ENCODE measurements at regions not wholly inside any gene's neighbourhood (a gene's known extent, or its start where the extent isn't known, plus 50 kb on each side); places are given as distances from the start of the nearest gene placed in this dataset.

DNA sequence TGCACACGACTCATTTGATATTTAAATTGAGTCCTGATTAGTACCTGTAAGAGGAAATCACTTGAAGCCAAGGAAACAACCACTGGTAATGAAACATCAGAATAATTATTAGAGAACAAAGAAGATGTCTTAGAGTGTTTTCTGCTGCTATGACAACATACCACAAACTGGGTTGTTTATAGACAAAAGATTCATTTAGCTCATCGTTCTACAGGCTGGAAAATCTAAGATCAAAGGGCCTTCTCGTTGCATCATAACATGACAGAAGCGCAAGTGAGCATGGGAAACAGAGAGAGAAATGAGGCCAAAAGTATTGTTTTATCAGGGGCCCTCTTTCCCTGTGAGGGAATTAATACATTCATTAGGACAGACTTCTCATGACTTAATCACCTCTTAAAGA lies 1024.0 kb upstream of the PCDH9 start:
- no peaks in the 10 kb centered on the region for H3K4me1 Mint-ChIP-seq (ENCODE audit: low read depth)
- no peaks in the 10 kb centered on the region for H3K36me3 Mint-ChIP-seq (ENCODE audit: low read depth)
- no peak overlapping the region for H3K27ac Mint-ChIP-seq
- no peak for DNase-seq (ENCODE audit: low spot score)
- no peaks in the 10 kb centered on the region for H3K27me3 Mint-ChIP-seq (ENCODE audit: insufficient read depth)
- no peak overlapping the region for H3K4me3 Mint-ChIP-seq
- intact Hi-C loops (cut with micrococcal nuclease): no loop called here
- peaks cover 16% of the 10 kb centered on the region for H3K9me3 Mint-ChIP-seq

DNA sequence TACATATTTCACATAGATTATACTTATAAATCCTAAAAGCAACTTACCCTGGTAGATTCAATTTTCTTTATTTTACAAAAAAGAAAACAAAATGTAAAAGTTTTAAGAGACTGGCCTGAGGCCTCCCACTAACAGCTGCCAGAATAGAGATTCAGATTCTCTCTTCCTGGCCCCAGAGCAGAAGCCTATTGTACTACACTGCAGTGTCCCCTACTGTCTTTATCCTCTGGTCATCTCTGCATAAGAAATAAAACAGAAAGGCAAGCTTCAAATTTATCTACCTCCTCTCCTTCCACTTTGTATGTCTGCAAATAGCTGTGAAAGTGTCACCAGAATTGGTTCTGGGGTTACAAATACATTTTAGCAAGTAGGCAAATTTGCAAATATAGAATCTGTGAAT lies 1004.1 kb upstream of the PCDH9 start:
- no peak for DNase-seq (ENCODE audit: low spot score)
- no peaks in the 10 kb centered on the region for H3K4me1 Mint-ChIP-seq (ENCODE audit: low read depth)
- no peaks in the 10 kb centered on the region for H3K36me3 Mint-ChIP-seq (ENCODE audit: low read depth)
- no peak overlapping the region for H3K27ac Mint-ChIP-seq
- intact Hi-C loops (cut with micrococcal nuclease): no loop called here
- H3K4me3 Mint-ChIP-seq: no peak overlapping the region
- peaks cover 11% of the 10 kb centered on the region for H3K9me3 Mint-ChIP-seq
- no peaks in the 10 kb centered on the region for H3K27me3 Mint-ChIP-seq (ENCODE audit: insufficient read depth)

DNA sequence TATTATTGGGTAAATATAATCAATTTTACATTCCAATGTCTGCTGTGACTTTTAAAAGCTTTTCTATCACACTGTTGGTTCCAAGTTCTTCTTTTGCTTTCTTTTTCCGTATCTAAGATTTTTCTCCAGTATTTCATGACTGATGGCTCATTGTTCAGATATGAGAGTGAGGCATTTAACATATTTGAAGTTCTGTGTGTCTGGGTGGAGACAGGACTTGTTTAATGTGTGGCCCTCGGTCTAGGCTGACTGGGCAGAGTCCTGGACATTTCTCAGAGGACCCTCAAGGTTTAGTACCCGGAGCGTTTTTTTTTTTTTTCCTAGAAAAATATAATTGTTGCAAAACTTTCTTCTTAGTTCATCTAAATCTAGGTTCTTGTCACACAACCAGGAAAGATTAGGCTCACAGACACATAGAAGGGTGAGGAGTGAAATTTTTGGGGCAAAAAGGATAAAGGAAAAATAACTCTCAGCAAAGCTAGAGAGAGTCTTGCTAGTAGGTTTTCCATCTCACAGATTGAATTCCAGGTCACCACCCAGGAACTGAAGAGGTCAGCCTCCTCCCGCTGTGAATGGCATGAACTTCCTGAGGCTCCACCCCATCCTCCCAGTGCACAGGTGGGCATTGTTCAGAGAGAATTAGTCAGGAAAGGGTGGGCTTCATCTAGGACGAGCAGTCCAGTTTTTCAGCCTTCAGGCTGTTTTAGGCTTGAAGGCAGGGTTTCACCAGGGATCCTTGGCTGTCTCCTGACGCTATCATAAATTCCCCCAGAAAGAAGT lies 1002.4 kb upstream of the PCDH9 start:
- H3K27me3 Mint-ChIP-seq (ENCODE audit: insufficient read depth): no peaks in the 10 kb centered on the region
- no peak overlapping the region for H3K27ac Mint-ChIP-seq
- intact Hi-C loops (cut with micrococcal nuclease): no loop called here
- no peak overlapping the region for H3K4me3 Mint-ChIP-seq
- no peaks in the 10 kb centered on the region for H3K4me1 Mint-ChIP-seq (ENCODE audit: low read depth)
- H3K36me3 Mint-ChIP-seq (ENCODE audit: low read depth): no peaks in the 10 kb centered on the region
- H3K9me3 Mint-ChIP-seq: peaks cover 18% of the 10 kb centered on the region
- no peak for DNase-seq (ENCODE audit: low spot score)

DNA sequence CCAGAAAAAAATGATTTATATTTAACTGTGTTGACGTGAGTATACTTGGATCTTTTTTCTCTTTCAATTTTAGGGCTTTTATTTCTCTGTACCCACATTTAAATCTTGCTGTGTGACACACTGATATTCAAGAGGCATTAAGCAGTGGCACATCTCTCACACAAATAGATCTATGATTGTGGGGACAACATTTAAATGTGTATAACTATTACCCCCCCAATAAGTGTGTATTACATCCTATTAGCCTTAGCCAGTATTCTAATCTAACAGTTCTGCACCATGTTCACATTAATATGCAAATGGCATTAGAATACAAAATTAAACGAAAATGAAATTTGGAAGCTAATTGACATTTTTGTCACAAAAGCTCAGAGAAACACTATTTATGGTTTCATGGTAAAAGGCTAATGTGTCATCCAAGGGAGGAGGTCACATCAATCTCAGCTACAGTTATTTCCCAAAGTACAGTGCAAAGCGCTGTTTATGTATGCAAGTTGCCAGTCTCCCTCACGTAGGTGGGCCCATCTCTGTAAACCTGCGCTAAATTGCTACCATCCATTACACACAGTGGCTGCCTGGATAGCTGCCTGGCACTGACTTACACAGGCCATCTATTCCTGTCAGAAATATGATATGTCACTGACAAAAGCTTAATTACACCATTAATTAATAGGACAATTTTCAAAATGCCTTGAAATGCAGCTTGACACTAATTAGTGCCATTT lies 984.7 kb upstream of the PCDH9 start:
- no peak overlapping the region for H3K27ac Mint-ChIP-seq
- H3K4me1 Mint-ChIP-seq (ENCODE audit: low read depth): no peaks in the 10 kb centered on the region
- H3K9me3 Mint-ChIP-seq: peaks cover 20% of the 10 kb centered on the region
- H3K36me3 Mint-ChIP-seq (ENCODE audit: low read depth): no peaks in the 10 kb centered on the region
- DNase-seq (ENCODE audit: low spot score): no peak
- no peak overlapping the region for H3K4me3 Mint-ChIP-seq
- H3K27me3 Mint-ChIP-seq (ENCODE audit: insufficient read depth): no peaks in the 10 kb centered on the region
- intact Hi-C loops (cut with micrococcal nuclease): no loop called here

DNA sequence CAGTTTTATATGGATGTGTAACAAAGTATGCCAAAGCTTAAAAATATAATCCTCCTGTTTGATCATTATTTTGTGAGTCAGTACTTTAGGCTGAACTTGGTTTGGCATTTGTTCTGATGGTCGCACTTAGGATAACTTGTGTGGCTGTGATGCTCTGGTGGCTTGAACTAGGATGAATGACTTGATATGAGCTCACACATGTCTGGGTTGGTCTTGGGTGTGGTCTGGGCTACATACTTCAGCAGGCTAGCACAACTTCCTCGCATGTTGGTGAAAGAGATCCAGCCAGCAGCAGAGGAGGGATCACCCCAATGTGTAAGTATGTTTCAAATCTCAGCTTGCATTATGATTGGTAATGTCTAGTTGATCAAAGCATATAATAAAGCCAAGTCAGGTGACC lies 969.1 kb upstream of the PCDH9 start:
- Mint-ChIP-seq H3K9me3 (peaks cover 4% of the 10 kb centered on the region), H3K27ac (no peak overlapping the region), H3K4me3 (no peak overlapping the region), H3K27me3 (ENCODE audit: insufficient read depth) (no peaks in the 10 kb centered on the region), H3K4me1 (ENCODE audit: low read depth) (no peaks in the 10 kb centered on the region), H3K36me3 (ENCODE audit: low read depth) (no peaks in the 10 kb centered on the region)
- intact Hi-C loops (cut with micrococcal nuclease): no loop called here
- DNase-seq (ENCODE audit: low spot score): no peak

DNA sequence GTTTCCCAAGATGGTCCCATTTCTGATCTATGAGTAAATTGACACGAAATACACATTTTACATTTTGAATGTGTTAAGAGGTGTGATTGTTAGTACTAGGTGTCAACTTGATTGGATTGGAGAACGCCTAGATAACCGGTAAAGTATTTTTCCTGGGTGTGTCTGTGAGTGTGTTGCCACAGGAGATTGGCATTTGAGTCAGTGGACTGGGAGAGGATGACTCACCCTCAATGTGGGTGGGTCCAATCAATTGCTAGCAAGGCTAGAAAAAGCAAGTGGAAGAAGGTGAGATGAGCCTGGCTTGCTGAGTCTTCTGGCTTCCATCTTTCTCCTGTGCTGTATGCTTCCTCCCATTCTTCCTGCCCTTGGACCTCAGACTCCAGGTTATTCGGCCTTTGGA lies 960.7 kb upstream of the PCDH9 start:
- Mint-ChIP-seq H3K4me3 (no peak overlapping the region), H3K9me3 (peaks cover 6% of the 10 kb centered on the region), H3K27me3 (ENCODE audit: insufficient read depth) (no peaks in the 10 kb centered on the region), H3K36me3 (ENCODE audit: low read depth) (no peaks in the 10 kb centered on the region), H3K27ac (no peak overlapping the region), H3K4me1 (ENCODE audit: low read depth) (no peaks in the 10 kb centered on the region)
- intact Hi-C loops (cut with micrococcal nuclease): no loop called here
- no peak for DNase-seq (ENCODE audit: low spot score)

DNA sequence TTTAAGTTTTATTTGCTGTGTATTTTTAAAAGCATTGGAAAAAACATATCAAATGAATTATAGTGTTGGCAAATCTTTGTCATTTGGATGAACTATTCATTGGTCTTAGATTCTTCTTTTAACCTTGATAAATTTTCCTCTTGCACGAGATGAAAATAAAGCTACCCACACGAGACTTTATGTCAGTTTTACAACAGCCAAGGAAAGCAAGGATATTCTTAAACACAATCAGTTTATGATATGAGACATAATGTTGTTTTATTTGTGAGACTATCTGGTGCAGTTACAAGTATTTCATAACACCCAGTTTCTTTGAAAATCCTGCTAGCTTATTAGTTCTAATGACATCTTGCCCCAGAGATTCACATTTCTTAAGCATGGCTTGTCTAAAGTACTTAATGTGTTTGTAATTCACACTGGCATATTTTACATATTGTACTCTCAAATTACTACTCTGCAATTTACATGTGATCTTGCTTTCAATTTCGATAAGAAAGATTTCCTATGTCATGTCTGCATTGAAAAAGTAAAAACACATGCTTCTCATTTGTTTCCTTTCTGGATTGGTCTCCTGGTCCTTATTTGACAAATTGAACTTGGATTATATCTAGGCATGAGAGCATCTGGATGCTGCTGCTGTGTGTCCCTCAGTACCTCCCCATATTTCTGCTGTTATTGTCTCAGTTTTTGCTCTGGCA lies 955.5 kb upstream of the PCDH9 start:
- Mint-ChIP-seq H3K27ac (no peak overlapping the region), H3K4me1 (ENCODE audit: low read depth) (no peaks in the 10 kb centered on the region), H3K36me3 (ENCODE audit: low read depth) (no peaks in the 10 kb centered on the region), H3K4me3 (no peak overlapping the region), H3K27me3 (ENCODE audit: insufficient read depth) (no peaks in the 10 kb centered on the region), H3K9me3 (peaks cover 7% of the 10 kb centered on the region)
- DNase-seq (ENCODE audit: low spot score): no peak
- intact Hi-C loops (cut with micrococcal nuclease): no loop called here

DNA sequence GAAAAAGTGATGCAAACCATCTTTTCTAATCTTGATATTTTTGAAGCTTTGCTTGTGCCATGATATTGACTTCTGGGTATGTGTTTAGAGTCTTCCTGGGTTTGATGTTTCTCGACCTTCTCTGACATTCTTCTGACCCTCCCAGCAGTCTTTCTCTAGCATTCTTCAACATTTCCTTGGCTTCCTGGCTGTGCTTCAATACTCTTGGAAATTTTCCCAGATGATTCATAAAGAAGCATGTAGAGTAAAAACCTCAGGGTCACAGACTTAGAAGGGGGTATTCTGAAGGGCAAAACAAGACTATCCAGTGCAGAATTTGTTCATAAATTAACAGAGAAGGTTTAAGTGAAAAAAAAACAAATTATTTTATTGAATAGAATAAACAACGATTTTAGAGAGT lies 946.3 kb upstream of the PCDH9 start:
- H3K27me3 Mint-ChIP-seq (ENCODE audit: insufficient read depth): no peaks in the 10 kb centered on the region
- no peaks in the 10 kb centered on the region for H3K36me3 Mint-ChIP-seq (ENCODE audit: low read depth)
- H3K27ac Mint-ChIP-seq: no peak overlapping the region
- no peaks in the 10 kb centered on the region for H3K4me1 Mint-ChIP-seq (ENCODE audit: low read depth)
- DNase-seq (ENCODE audit: low spot score): no peak
- H3K9me3 Mint-ChIP-seq: peaks cover 15% of the 10 kb centered on the region
- intact Hi-C loops (cut with micrococcal nuclease): no loop called here
- H3K4me3 Mint-ChIP-seq: no peak overlapping the region

DNA sequence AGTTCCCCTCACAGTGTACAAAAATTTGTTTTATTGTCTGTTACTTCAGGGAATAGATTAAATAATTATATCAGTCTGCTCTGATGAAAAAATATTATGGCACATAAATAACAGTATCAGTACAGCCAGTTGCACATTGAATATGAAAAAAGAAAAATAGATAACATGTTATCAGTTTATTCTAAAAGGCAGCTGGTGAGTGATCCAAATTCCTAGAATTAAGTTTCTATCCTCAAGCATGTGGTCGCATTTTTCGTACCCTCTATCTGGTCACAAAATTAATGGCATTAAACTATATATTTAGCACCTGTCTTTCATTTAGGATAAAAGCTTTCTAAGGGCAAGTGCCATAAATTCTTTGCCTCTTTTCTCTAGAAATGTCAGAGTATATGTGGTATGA lies 944.8 kb upstream of the PCDH9 start:
- no peaks in the 10 kb centered on the region for H3K4me1 Mint-ChIP-seq (ENCODE audit: low read depth)
- H3K4me3 Mint-ChIP-seq: no peak overlapping the region
- H3K27me3 Mint-ChIP-seq (ENCODE audit: insufficient read depth): no peaks in the 10 kb centered on the region
- H3K36me3 Mint-ChIP-seq (ENCODE audit: low read depth): no peaks in the 10 kb centered on the region
- peaks cover 13% of the 10 kb centered on the region for H3K9me3 Mint-ChIP-seq
- H3K27ac Mint-ChIP-seq: no peak overlapping the region
- intact Hi-C loops (cut with micrococcal nuclease): no loop called here
- DNase-seq (ENCODE audit: low spot score): no peak

DNA sequence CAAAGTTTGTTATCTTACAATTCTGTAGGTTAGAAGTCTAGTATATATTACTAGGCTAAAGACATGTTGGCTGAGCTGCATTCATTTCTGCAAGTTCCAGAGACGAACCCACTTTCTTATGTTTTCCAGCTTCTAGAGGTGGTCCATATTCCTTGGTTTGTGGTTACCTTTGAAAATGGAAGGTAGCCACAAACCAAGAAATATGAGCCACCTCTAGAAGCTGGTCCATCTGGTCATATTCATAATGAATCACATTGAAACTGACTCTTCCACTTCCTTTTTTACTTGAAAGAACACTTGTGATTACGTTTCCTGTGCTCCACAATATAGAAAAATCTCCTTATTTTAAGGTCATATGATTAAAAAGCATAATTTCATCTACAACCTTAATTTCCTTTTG lies 943.0 kb upstream of the PCDH9 start:
- no peaks in the 10 kb centered on the region for H3K4me1 Mint-ChIP-seq (ENCODE audit: low read depth)
- H3K36me3 Mint-ChIP-seq (ENCODE audit: low read depth): no peaks in the 10 kb centered on the region
- intact Hi-C loops (cut with micrococcal nuclease): no loop called here

DNA sequence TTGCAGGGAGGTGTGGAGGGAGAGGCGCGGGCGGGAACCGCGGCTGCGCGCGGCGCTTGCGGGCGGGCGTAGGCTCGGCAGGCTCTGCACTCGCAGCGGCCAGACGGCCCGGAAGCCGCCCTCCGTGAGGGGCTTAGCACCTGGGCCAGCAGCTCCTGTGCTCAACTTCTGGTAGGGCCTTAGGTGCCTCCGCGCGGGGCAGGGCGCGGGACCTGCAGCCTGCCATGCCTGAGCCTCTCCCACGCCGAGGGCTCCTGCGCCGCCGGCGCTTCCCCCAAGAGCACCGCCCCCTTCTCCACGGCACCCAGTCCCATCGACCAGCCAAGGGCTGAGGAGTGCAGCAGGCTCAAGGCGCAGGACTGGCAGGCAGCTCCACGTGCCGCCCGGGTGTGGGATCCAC lies 940.8 kb upstream of the PCDH9 start:
- Mint-ChIP-seq H3K27me3 (ENCODE audit: insufficient read depth) (no peaks in the 10 kb centered on the region), H3K4me1 (ENCODE audit: low read depth) (no peaks in the 10 kb centered on the region), H3K9me3 (no peaks in the 10 kb centered on the region), H3K4me3 (no peak overlapping the region), H3K27ac (no peak overlapping the region), H3K36me3 (ENCODE audit: low read depth) (no peaks in the 10 kb centered on the region)
- DNase-seq (ENCODE audit: low spot score): no peak
- intact Hi-C loops (cut with micrococcal nuclease): no loop called here

More for the DNA sequence above, 943.0 kb upstream of the PCDH9 start:
- Mint-ChIP-seq H3K4me3 (no peak overlapping the region), H3K9me3 (peaks cover 5% of the 10 kb centered on the region), H3K27me3 (ENCODE audit: insufficient read depth) (no peaks in the 10 kb centered on the region), H3K27ac (no peak overlapping the region)
- DNase-seq (ENCODE audit: low spot score): no peak

DNA sequence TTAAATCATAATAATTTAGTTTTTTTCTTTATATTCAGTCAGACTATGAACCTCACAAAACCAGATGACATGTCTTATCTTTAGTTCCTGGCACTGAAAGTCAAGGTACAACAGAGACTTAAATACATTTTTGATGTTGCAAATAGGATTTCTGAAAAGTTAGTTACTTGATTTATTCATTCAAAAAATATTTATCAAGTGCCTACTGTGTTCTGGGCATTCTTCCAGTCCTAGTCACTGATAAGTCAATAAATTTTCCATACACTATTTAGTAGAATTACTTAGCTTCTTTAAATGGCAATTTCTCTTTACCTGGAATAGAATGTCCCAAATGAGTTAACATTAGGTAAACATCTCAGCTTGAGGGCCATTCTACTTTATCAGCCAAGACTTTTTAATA lies 938.3 kb upstream of the PCDH9 start:
- no peak overlapping the region for H3K27ac Mint-ChIP-seq
- H3K27me3 Mint-ChIP-seq (ENCODE audit: insufficient read depth): no peaks in the 10 kb centered on the region
- H3K36me3 Mint-ChIP-seq (ENCODE audit: low read depth): no peaks in the 10 kb centered on the region
- no peak overlapping the region for H3K4me3 Mint-ChIP-seq
- DNase-seq (ENCODE audit: low spot score): no peak
- intact Hi-C loops (cut with micrococcal nuclease): no loop called here
- no peaks in the 10 kb centered on the region for H3K4me1 Mint-ChIP-seq (ENCODE audit: low read depth)
- no peaks in the 10 kb centered on the region for H3K9me3 Mint-ChIP-seq

DNA sequence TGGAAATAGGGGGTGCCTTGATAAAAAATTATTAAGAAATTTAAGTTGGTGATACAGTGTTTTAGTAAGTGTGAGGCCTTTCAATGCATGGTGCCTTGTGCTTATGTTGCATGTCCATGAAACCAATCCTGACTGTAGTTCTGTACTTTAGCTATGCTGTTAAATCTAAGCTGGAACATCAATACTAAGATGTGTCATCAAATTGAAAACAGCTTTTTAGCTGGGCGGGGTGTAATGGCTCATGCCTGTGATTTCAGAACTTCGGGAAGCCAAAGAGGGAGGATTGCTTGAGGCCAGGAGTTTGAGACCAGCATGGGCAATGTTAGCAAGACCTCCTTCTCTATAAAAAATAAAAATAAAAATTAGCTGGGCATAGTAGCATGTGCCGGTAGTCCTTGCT lies 930.3 kb upstream of the PCDH9 start:
- intact Hi-C loops (cut with micrococcal nuclease): no loop called here
- DNase-seq (ENCODE audit: low spot score): no peak
- Mint-ChIP-seq H3K4me1 (ENCODE audit: low read depth) (no peaks in the 10 kb centered on the region), H3K36me3 (ENCODE audit: low read depth) (no peaks in the 10 kb centered on the region), H3K9me3 (peaks cover 14% of the 10 kb centered on the region), H3K27ac (no peak overlapping the region), H3K4me3 (no peak overlapping the region), H3K27me3 (ENCODE audit: insufficient read depth) (no peaks in the 10 kb centered on the region)

Data from activated T-helper 1 cell treated with anti-CD3 and anti-CD28 coated beads, Interleukin-12 subunit alpha, Interleukin-12 subunit beta, Interleukin-2, Interleukin-4 antibody, amounts not matched to agents 30 ng/mL and 10 ng/mL and 1 ng/mL, durations not matched to agents 14 hours and 24 hours and 36 hours (primary cell).